ENCODE measurements at regions not wholly inside any gene's neighbourhood (a gene's known extent, or its start where the extent isn't known, plus 50 kb on each side); places are given as distances from the start of the nearest gene placed in this dataset.

DNA sequence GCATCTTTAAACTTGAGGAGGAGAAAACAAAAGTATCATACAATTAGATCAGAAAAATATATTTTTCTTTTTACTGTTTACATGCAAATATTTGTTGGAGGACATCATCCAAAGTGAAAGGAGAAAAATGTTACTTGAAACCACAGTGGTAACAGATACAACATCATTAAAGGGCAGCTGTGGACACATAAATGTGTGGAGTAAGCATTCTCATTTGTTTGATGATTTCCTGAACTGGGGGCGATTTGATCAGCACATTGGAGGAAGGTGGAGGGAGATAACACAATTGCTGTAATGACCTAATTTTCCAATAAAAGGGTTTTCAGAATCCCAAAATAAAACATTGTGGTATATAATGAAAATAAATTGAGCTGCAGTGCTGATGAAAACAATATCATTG is 314.5 kb upstream of the HS3ST1 start:
- H4K5ac ChIP-seq (ENCODE audit: low read depth, low read length) = no peak overlapping the region
- no peak overlapping the region for H3K18ac ChIP-seq (ENCODE audit: low read depth, low read length)
- no TSS peak for BruUV-seq (replicated peaks)
- no peak overlapping the region for H2AFZ ChIP-seq (replicated peaks; ENCODE audit: low read length, poor library complexity)
- H2BK20ac ChIP-seq (ENCODE audit: low read depth, low read length) = no peak overlapping the region
- no peak overlapping the region for H3K4ac ChIP-seq (ENCODE audit: low read depth, low read length)
- no peaks in the 10 kb centered on the region for H4K20me1 ChIP-seq (ENCODE audit: insufficient read depth, low read length)
- H4K91ac ChIP-seq (ENCODE audit: insufficient read depth, low read depth, low read length) = no peak overlapping the region
- ChIA-PET POLR2A (ENCODE audit: unreplicated experiment) (no interaction called here), CTCF (no interaction called here)
- H3K4me1 ChIP-seq (ENCODE audit: control insufficient read depth, insufficient read depth, low read length) = peaks cover 5% of the 10 kb centered on the region; the same call in 1 of the 2 replicates
- no peak overlapping the region for H3K23ac ChIP-seq (ENCODE audit: low read depth, low read length)
- dilution Hi-C loops (cut with HindIII; ENCODE audit: low sequenced_read_pairs, unreplicated experiment) (no loop called here), intact Hi-C loops (cut with micrococcal nuclease) (no loop called here), in situ Hi-C loops (cut with MboI; ENCODE audit: low sequenced_read_pairs) (no loop called here)
- no peak overlapping the region for H3K9ac ChIP-seq (ENCODE audit: low read depth, low read length)
- H3K4me2 ChIP-seq (ENCODE audit: low read depth, low read length) = no peak overlapping the region
- H2BK15ac ChIP-seq (ENCODE audit: low read depth, low read length) = no peak overlapping the region
- no peak overlapping the region for H2AK5ac ChIP-seq (ENCODE audit: low read depth, low read length)
- H2BK120ac ChIP-seq (ENCODE audit: low read depth, low read length) = no peak overlapping the region
- no peak overlapping the region for H3K14ac ChIP-seq (replicated peaks; ENCODE audit: low read depth, low read length)
- no CpG with 5 or more reads among the region's 1 CpG for WGBS, 2 experiments (ENCODE audit: extremely low coverage in 2 of 2, insufficient read length in 1 of 2)
- no peak overlapping the region for H2AK9ac ChIP-seq (replicated peaks; ENCODE audit: low read depth, low read length, poor library complexity)
- H4K8ac ChIP-seq (ENCODE audit: low read depth in 2 of 2, low read length in 2 of 2) = no peak overlapping the region
- H3K56ac ChIP-seq (ENCODE audit: extremely low read depth, insufficient read depth, low read length) = no peak overlapping the region
- H3K9me3 ChIP-seq (ENCODE audit: control insufficient read depth, insufficient read depth, low read length) = no peaks in the 10 kb centered on the region
- no peak overlapping the region for H3K27ac ChIP-seq (ENCODE audit: insufficient read depth, low read length)
- peak; percentile 17 for DNase-seq
- H3K36me3 ChIP-seq (ENCODE audit: control insufficient read depth, insufficient read depth, low read length) = no peaks in the 10 kb centered on the region
- no peaks in the 10 kb centered on the region for H3K79me1 ChIP-seq (ENCODE audit: low read depth in 1 of 2, low read length in 2 of 2)
- no peaks in the 10 kb centered on the region; the same call in 1 of the 2 replicates for H3K27me3 ChIP-seq (ENCODE audit: control insufficient read depth, insufficient read depth, low read length)
- ATAC-seq (ENCODE audit: low read depth) = no peak; the same call in 1 of the 2 replicates
- H3K9me1 ChIP-seq (ENCODE audit: insufficient read depth, low read length) = peaks cover 5% of the 10 kb centered on the region; the same call in 1 of the 2 replicates
- no peak for TF ChIP-seq SMC3 (IDR thresholded peaks at IDR 0.05; ENCODE audit: low read depth, low read length)
- H2BK5ac ChIP-seq (ENCODE audit: low read depth, low read length, poor library complexity, severe bottlenecking) = no peak overlapping the region
- H3K4me3 ChIP-seq (ENCODE audit: insufficient read depth, low read depth, low read length) = no peak overlapping the region
